T-helper 2 cell treated with Interferon-gamma antibody and Interleukin-4, amounts not matched to agents 5 μg/mL and 100 μg/mL, for 36 hours (primary cell): ENCODE measurements at regions not wholly inside any gene's neighbourhood (a gene's known extent, or its start where the extent isn't known, plus 50 kb on each side); places are given as distances from the start of the nearest gene placed in this dataset.

Experiments
- DNase-seq: peaks from one replicate; pipeline ENCODE4 v3.0.0; 2021; ENCODE audit warnings: low spot score
- H3K27ac Mint-ChIP-seq: one replicate; pipeline ENCODE4 v1.8.0; 2021; ENCODE audit warnings: mild to moderate bottlenecking, mixed read lengths
- H3K27me3 Mint-ChIP-seq: one replicate; pipeline ENCODE4 v1.8.0; 2021; ENCODE audit warnings: low read depth, mixed read lengths
- H3K36me3 Mint-ChIP-seq: one replicate; pipeline ENCODE4 v1.8.0; 2021; ENCODE audit warnings: low read depth, mixed read lengths
- H3K4me1 Mint-ChIP-seq: one replicate; pipeline ENCODE4 v1.8.0; 2021; ENCODE audit warnings: low read depth, mixed read lengths
- H3K4me3 Mint-ChIP-seq: one replicate; pipeline ENCODE4 v1.8.0; 2022; ENCODE audit warnings: mild to moderate bottlenecking, moderate library complexity, mixed read lengths
- H3K9me3 Mint-ChIP-seq: one replicate; pipeline ENCODE4 v1.8.0; 2021; ENCODE audit warnings: mixed read lengths

- Mint-ChIP-seq H3K4me3 (no peak overlapping the region), H3K36me3 (peaks cover 1% of the 10 kb centered on the region)
These were observed 306.0 kb upstream of the ACVR2A start for GRCh38 chr2:147538821-147539220.

GRCh38 chr2:147538088-147538487 lies 306.7 kb upstream of the ACVR2A start:
- H3K4me1 Mint-ChIP-seq, result peaks cover 4% of the 10 kb centered on the region
- no peak overlapping the region for H3K4me3 Mint-ChIP-seq
- H3K9me3 Mint-ChIP-seq, result no peaks in the 10 kb centered on the region
- H3K27me3 Mint-ChIP-seq, result peaks cover 3% of the 10 kb centered on the region
- no peak for DNase-seq
- peaks cover 1% of the 10 kb centered on the region for H3K36me3 Mint-ChIP-seq
- H3K27ac Mint-ChIP-seq, result no peak overlapping the region

More at GRCh38 chr2:147538821-147539220, 306.0 kb upstream of the ACVR2A start:
- Mint-ChIP-seq H3K4me1 (peaks cover 4% of the 10 kb centered on the region), H3K27ac (no peak overlapping the region), H3K27me3 (peaks cover 3% of the 10 kb centered on the region), H3K9me3 (no peaks in the 10 kb centered on the region)
- DNase-seq, result no peak

- Mint-ChIP-seq H3K27me3 (peaks cover 13% of the 10 kb centered on the region), H3K4me3 (no peak overlapping the region), H3K4me1 (peaks cover 2% of the 10 kb centered on the region), H3K36me3 (no peaks in the 10 kb centered on the region), H3K9me3 (no peaks in the 10 kb centered on the region), H3K27ac (no peak overlapping the region)
- no peak for DNase-seq
These were observed 313.6 kb upstream of the ACVR2A start for GRCh38 chr2:147531269-147531668.

GRCh38 chr2:147530033-147530432 lies 314.8 kb upstream of the ACVR2A start:
- DNase-seq, result no peak
- peaks cover 13% of the 10 kb centered on the region for H3K4me1 Mint-ChIP-seq
- no peaks in the 10 kb centered on the region for H3K9me3 Mint-ChIP-seq
- H3K27ac Mint-ChIP-seq, result no peak overlapping the region
- H3K27me3 Mint-ChIP-seq, result peaks cover 10% of the 10 kb centered on the region
- H3K36me3 Mint-ChIP-seq, result no peaks in the 10 kb centered on the region
- no peak overlapping the region for H3K4me3 Mint-ChIP-seq

- Mint-ChIP-seq H3K4me1 (peaks cover 17% of the 10 kb centered on the region), H3K4me3 (no peak overlapping the region), H3K36me3 (no peaks in the 10 kb centered on the region), H3K9me3 (peaks cover 11% of the 10 kb centered on the region), H3K27me3 (peaks cover 15% of the 10 kb centered on the region), H3K27ac (no peak overlapping the region)
- no peak for DNase-seq
These were observed 318.9 kb upstream of the ACVR2A start for GRCh38 chr2:147525819-147526489.

- no peak overlapping the region for H3K4me3 Mint-ChIP-seq
- no peaks in the 10 kb centered on the region for H3K36me3 Mint-ChIP-seq
- H3K9me3 Mint-ChIP-seq, result peaks cover 11% of the 10 kb centered on the region
- DNase-seq, result no peak
- peaks cover 22% of the 10 kb centered on the region for H3K4me1 Mint-ChIP-seq
- peaks cover 15% of the 10 kb centered on the region for H3K27me3 Mint-ChIP-seq
- no peak overlapping the region for H3K27ac Mint-ChIP-seq
These were observed 319.9 kb upstream of the ACVR2A start for GRCh38 chr2:147524912-147525311.

- no peak overlapping the region for H3K4me3 Mint-ChIP-seq
- peaks cover 11% of the 10 kb centered on the region for H3K9me3 Mint-ChIP-seq
- no peaks in the 10 kb centered on the region for H3K36me3 Mint-ChIP-seq
- peaks cover 12% of the 10 kb centered on the region for H3K27me3 Mint-ChIP-seq
- H3K27ac Mint-ChIP-seq, result no peak overlapping the region
- no peak for DNase-seq
- peaks cover 22% of the 10 kb centered on the region for H3K4me1 Mint-ChIP-seq
These were observed 321.4 kb upstream of the ACVR2A start for GRCh38 chr2:147523415-147523814.

- no peak overlapping the region for H3K27ac Mint-ChIP-seq
- H3K9me3 Mint-ChIP-seq, result peaks cover 13% of the 10 kb centered on the region
- H3K27me3 Mint-ChIP-seq, result peaks cover 22% of the 10 kb centered on the region
- no peak for DNase-seq
- no peaks in the 10 kb centered on the region for H3K36me3 Mint-ChIP-seq
- H3K4me1 Mint-ChIP-seq, result peaks cover 22% of the 10 kb centered on the region
- no peak overlapping the region for H3K4me3 Mint-ChIP-seq
These were observed 322.9 kb upstream of the ACVR2A start for GRCh38 chr2:147521936-147522335.

GRCh38 chr2:147520817-147521216 lies 324.0 kb upstream of the ACVR2A start:
- H3K27me3 Mint-ChIP-seq, result peaks cover 24% of the 10 kb centered on the region
- H3K9me3 Mint-ChIP-seq, result peaks cover 21% of the 10 kb centered on the region
- peaks cover 16% of the 10 kb centered on the region for H3K4me1 Mint-ChIP-seq
- H3K36me3 Mint-ChIP-seq, result no peaks in the 10 kb centered on the region
- DNase-seq, result no peak
- H3K4me3 Mint-ChIP-seq, result no peak overlapping the region
- no peak overlapping the region for H3K27ac Mint-ChIP-seq

GRCh38 chr2:147519178-147519577 lies 325.7 kb upstream of the ACVR2A start:
- Mint-ChIP-seq H3K36me3 (no peaks in the 10 kb centered on the region), H3K27ac (no peak overlapping the region), H3K9me3 (peaks cover 18% of the 10 kb centered on the region), H3K4me1 (peaks cover 8% of the 10 kb centered on the region), H3K4me3 (no peak overlapping the region), H3K27me3 (peaks cover 24% of the 10 kb centered on the region)
- no peak for DNase-seq

- Mint-ChIP-seq H3K36me3 (no peaks in the 10 kb centered on the region), H3K27me3 (peaks cover 16% of the 10 kb centered on the region), H3K9me3 (peaks cover 10% of the 10 kb centered on the region), H3K4me1 (peaks cover 9% of the 10 kb centered on the region), H3K4me3 (no peak overlapping the region), H3K27ac (no peak overlapping the region)
- DNase-seq, result no peak
These were observed 329.6 kb upstream of the ACVR2A start for GRCh38 chr2:147515213-147515612.

- Mint-ChIP-seq H3K36me3 (no peaks in the 10 kb centered on the region), H3K4me3 (no peak overlapping the region), H3K27ac (no peak overlapping the region), H3K9me3 (peaks cover 10% of the 10 kb centered on the region), H3K4me1 (peaks cover 9% of the 10 kb centered on the region), H3K27me3 (peaks cover 8% of the 10 kb centered on the region)
- DNase-seq, result no peak
These were observed 332.6 kb upstream of the ACVR2A start for GRCh38 chr2:147512206-147512605.

GRCh38 chr2:147511491-147511948 lies 333.3 kb upstream of the ACVR2A start:
- no peaks in the 10 kb centered on the region for H3K36me3 Mint-ChIP-seq
- DNase-seq, result no peak

GRCh38 chr2:147509821-147510220 lies 335.0 kb upstream of the ACVR2A start:
- H3K36me3 Mint-ChIP-seq, result no peaks in the 10 kb centered on the region
- no peaks in the 10 kb centered on the region for H3K9me3 Mint-ChIP-seq
- no peak overlapping the region for H3K4me3 Mint-ChIP-seq
- no peak overlapping the region for H3K27ac Mint-ChIP-seq
- no peak for DNase-seq
- peaks cover 4% of the 10 kb centered on the region for H3K27me3 Mint-ChIP-seq
- H3K4me1 Mint-ChIP-seq, result peaks cover 9% of the 10 kb centered on the region

More at GRCh38 chr2:147511491-147511948, 333.3 kb upstream of the ACVR2A start:
- H3K4me1 Mint-ChIP-seq, result peaks cover 9% of the 10 kb centered on the region
- H3K27ac Mint-ChIP-seq, result no peak overlapping the region
- no peak overlapping the region for H3K4me3 Mint-ChIP-seq
- peaks cover 4% of the 10 kb centered on the region for H3K27me3 Mint-ChIP-seq
- H3K9me3 Mint-ChIP-seq, result peaks cover 4% of the 10 kb centered on the region

- Mint-ChIP-seq H3K27me3 (no peaks in the 10 kb centered on the region), H3K27ac (no peak overlapping the region), H3K4me1 (peaks cover 30% of the 10 kb centered on the region), H3K9me3 (peaks cover 12% of the 10 kb centered on the region), H3K4me3 (no peak overlapping the region), H3K36me3 (no peaks in the 10 kb centered on the region)
- DNase-seq, result no peak
These were observed 337.9 kb upstream of the ACVR2A start for GRCh38 chr2:147506889-147507288.
